Activated CD8-positive, alpha-beta memory T cell treated with anti-CD3 and anti-CD28 coated beads, Interleukin-2, amount 10 ng/mL, durations not matched to agents 7 days and 5 days (primary cell): ENCODE measurements at regions not wholly inside any gene's neighbourhood (a gene's known extent, or its start where the extent isn't known, plus 50 kb on each side); places are given as distances from the start of the nearest gene placed in this dataset.
"Not testable (repeated sequence)": the region's sequence is repeated elsewhere in the genome, so short reads cannot be mapped to it uniquely, and the experiment has no call there.

Source experiments
- ATAC-seq: fragments of 150-1000 bp; cut with Tn5 transposase; one replicate; pipeline ENCODE4 v1.10.0; 2021; ENCODE audit warnings: moderate library complexity
- CTCF ChIA-PET: fragments of 350-600 bp; sonication (Branson Sonifier 250); formaldehyde crosslinking; loops from one replicate; lab custom pipeline; 2021; ENCODE audit warnings: antibody characterized with exemption; lab: Charles Lee
- DNase-seq: peaks from one replicate; pipeline ENCODE4 v3.0.0-alpha.2; 2020
- H3K27ac Mint-ChIP-seq: one replicate; pipeline ENCODE4 v1.8.0; 2021; ENCODE audit warnings: mild to moderate bottlenecking, mixed read lengths
- H3K27me3 Mint-ChIP-seq: one replicate; pipeline ENCODE4 v1.8.0; 2021; ENCODE audit warnings: mixed read lengths
- H3K36me3 Mint-ChIP-seq: one replicate; pipeline ENCODE4 v1.8.0; 2021; ENCODE audit warnings: mild to moderate bottlenecking, mixed read lengths
- H3K4me1 Mint-ChIP-seq: one replicate; pipeline ENCODE4 v1.8.0; 2021; ENCODE audit warnings: mixed read lengths
- H3K4me3 Mint-ChIP-seq: one replicate; pipeline ENCODE4 v1.8.0; 2021; ENCODE audit warnings: mild to moderate bottlenecking, moderate library complexity, mixed read lengths
- H3K9me3 Mint-ChIP-seq: one replicate; pipeline ENCODE4 v1.8.0; 2022; ENCODE audit warnings: low read depth, mixed read lengths

- Mint-ChIP-seq H3K27ac (no peak overlapping the region), H3K27me3 (no peaks in the 10 kb centered on the region), H3K4me3 (no peak overlapping the region), H3K36me3 (no peaks in the 10 kb centered on the region), H3K4me1 (no peaks in the 10 kb centered on the region), H3K9me3 (no peaks in the 10 kb centered on the region)
- DNase-seq: no peak
- no peak for ATAC-seq
- CTCF ChIA-PET: no interaction called here
These were observed 554.7 kb downstream of the NUP35 start for GRCh38 chr2:183678908-183679307.

- H3K36me3 Mint-ChIP-seq: no peaks in the 10 kb centered on the region
- CTCF ChIA-PET: no interaction called here
- H3K4me1 Mint-ChIP-seq: no peaks in the 10 kb centered on the region
- ATAC-seq (no peak), DNase-seq (no peak)
- H3K9me3 Mint-ChIP-seq: no peaks in the 10 kb centered on the region
- H3K27ac Mint-ChIP-seq: no peak overlapping the region
- no peaks in the 10 kb centered on the region for H3K27me3 Mint-ChIP-seq
- H3K4me3 Mint-ChIP-seq: no peak overlapping the region
These were observed 556.3 kb downstream of the NUP35 start for GRCh38 chr2:183680573-183680972.

- no peak for ATAC-seq
- CTCF ChIA-PET: no interaction called here
These were observed 560.4 kb downstream of the NUP35 start for GRCh38 chr2:183684686-183685085.

GRCh38 chr2:183696028-183696427 lies 571.8 kb downstream of the NUP35 start:
- Mint-ChIP-seq H3K9me3 (peaks cover 5% of the 10 kb centered on the region), H3K27ac (no peak overlapping the region), H3K27me3 (no peaks in the 10 kb centered on the region), H3K4me1 (no peaks in the 10 kb centered on the region), H3K36me3 (no peaks in the 10 kb centered on the region), H3K4me3 (no peak overlapping the region)
- no peak for DNase-seq
- ATAC-seq: no peak
- CTCF ChIA-PET: no interaction called here

More at GRCh38 chr2:183684686-183685085, 560.4 kb downstream of the NUP35 start:
- no peaks in the 10 kb centered on the region for H3K4me1 Mint-ChIP-seq
- H3K9me3 Mint-ChIP-seq: no peaks in the 10 kb centered on the region
- no peak overlapping the region for H3K4me3 Mint-ChIP-seq
- no peaks in the 10 kb centered on the region for H3K27me3 Mint-ChIP-seq
- no peak for DNase-seq
- H3K36me3 Mint-ChIP-seq: no peaks in the 10 kb centered on the region
- no peak overlapping the region for H3K27ac Mint-ChIP-seq

GRCh38 chr2:183709829-183710228 lies 585.6 kb downstream of the NUP35 start:
- Mint-ChIP-seq H3K4me1 (no peaks in the 10 kb centered on the region), H3K27me3 (no peaks in the 10 kb centered on the region), H3K4me3 (no peak overlapping the region), H3K27ac (no peak overlapping the region), H3K9me3 (peaks cover 6% of the 10 kb centered on the region), H3K36me3 (no peaks in the 10 kb centered on the region)
- DNase-seq: no peak
- CTCF ChIA-PET: no interaction called here
- no peak for ATAC-seq

- Mint-ChIP-seq H3K27ac (no peak overlapping the region), H3K4me1 (no peaks in the 10 kb centered on the region), H3K9me3 (peaks cover 2% of the 10 kb centered on the region), H3K4me3 (no peak overlapping the region), H3K27me3 (no peaks in the 10 kb centered on the region), H3K36me3 (no peaks in the 10 kb centered on the region)
- CTCF ChIA-PET: no interaction called here
- no peak for ATAC-seq
- no peak for DNase-seq
These were observed 594.0 kb downstream of the NUP35 start for GRCh38 chr2:183718246-183718645.

GRCh38 chr2:183723278-183723677 lies 599.0 kb downstream of the NUP35 start:
- H3K36me3 Mint-ChIP-seq: no peaks in the 10 kb centered on the region
- no peaks in the 10 kb centered on the region for H3K4me1 Mint-ChIP-seq
- CTCF ChIA-PET: no interaction called here
- no peak for DNase-seq
- no peaks in the 10 kb centered on the region for H3K27me3 Mint-ChIP-seq
- ATAC-seq: no peak
- H3K4me3 Mint-ChIP-seq: no peak overlapping the region
- H3K9me3 Mint-ChIP-seq: peaks cover 4% of the 10 kb centered on the region
- H3K27ac Mint-ChIP-seq: no peak overlapping the region

GRCh38 chr2:183729380-183729779 lies 605.1 kb downstream of the NUP35 start:
- Mint-ChIP-seq H3K27me3 (no peaks in the 10 kb centered on the region), H3K4me1 (no peaks in the 10 kb centered on the region), H3K9me3 (peaks cover 7% of the 10 kb centered on the region), H3K27ac (no peak overlapping the region), H3K36me3 (no peaks in the 10 kb centered on the region), H3K4me3 (no peak overlapping the region)
- CTCF ChIA-PET: no interaction called here
- DNase-seq: no peak
- no peak for ATAC-seq

- Mint-ChIP-seq H3K27ac (no peak overlapping the region), H3K9me3 (no peaks in the 10 kb centered on the region), H3K36me3 (no peaks in the 10 kb centered on the region), H3K27me3 (no peaks in the 10 kb centered on the region), H3K4me1 (no peaks in the 10 kb centered on the region), H3K4me3 (no peak overlapping the region)
- no peak for ATAC-seq
- CTCF ChIA-PET: no interaction called here
- DNase-seq: no peak
These were observed 616.0 kb downstream of the NUP35 start for GRCh38 chr2:183740241-183740640.

GRCh38 chr2:183752571-183752970 lies 628.3 kb downstream of the NUP35 start:
- no peaks in the 10 kb centered on the region for H3K27me3 Mint-ChIP-seq
- no peak overlapping the region for H3K4me3 Mint-ChIP-seq
- CTCF ChIA-PET: no interaction called here
- H3K27ac Mint-ChIP-seq: no peak overlapping the region
- H3K9me3 Mint-ChIP-seq: no peaks in the 10 kb centered on the region
- DNase-seq (no peak), ATAC-seq (no peak)
- H3K36me3 Mint-ChIP-seq: no peaks in the 10 kb centered on the region
- no peaks in the 10 kb centered on the region for H3K4me1 Mint-ChIP-seq

- Mint-ChIP-seq H3K36me3 (no peaks in the 10 kb centered on the region), H3K27me3 (no peaks in the 10 kb centered on the region), H3K4me1 (no peaks in the 10 kb centered on the region), H3K4me3 (no peak overlapping the region), H3K9me3 (no peaks in the 10 kb centered on the region), H3K27ac (no peak overlapping the region)
- DNase-seq (no peak), ATAC-seq (no peak)
- CTCF ChIA-PET: no interaction called here
These were observed 634.8 kb downstream of the NUP35 start for GRCh38 chr2:183759033-183759432.

GRCh38 chr2:183773775-183774174 lies 649.5 kb downstream of the NUP35 start:
- ATAC-seq (no peak), DNase-seq (no peak)
- no peaks in the 10 kb centered on the region for H3K4me1 Mint-ChIP-seq
- H3K36me3 Mint-ChIP-seq: no peaks in the 10 kb centered on the region
- peaks cover 13% of the 10 kb centered on the region for H3K9me3 Mint-ChIP-seq
- no peak overlapping the region for H3K4me3 Mint-ChIP-seq
- CTCF ChIA-PET: no interaction called here
- no peaks in the 10 kb centered on the region for H3K27me3 Mint-ChIP-seq
- no peak overlapping the region for H3K27ac Mint-ChIP-seq

- no peak overlapping the region for H3K27ac Mint-ChIP-seq
- H3K27me3 Mint-ChIP-seq: no peaks in the 10 kb centered on the region
- no peak for DNase-seq
- no peak overlapping the region for H3K4me3 Mint-ChIP-seq
- no peaks in the 10 kb centered on the region for H3K4me1 Mint-ChIP-seq
- ATAC-seq: no peak
- no peaks in the 10 kb centered on the region for H3K36me3 Mint-ChIP-seq
- peaks cover 6% of the 10 kb centered on the region for H3K9me3 Mint-ChIP-seq
- CTCF ChIA-PET: no interaction called here
These were observed 655.8 kb downstream of the NUP35 start for GRCh38 chr2:183780072-183780471.

- Mint-ChIP-seq H3K4me3 (no peak overlapping the region), H3K4me1 (no peaks in the 10 kb centered on the region), H3K36me3 (no peaks in the 10 kb centered on the region), H3K9me3 (peaks cover 3% of the 10 kb centered on the region), H3K27me3 (no peaks in the 10 kb centered on the region), H3K27ac (no peak overlapping the region)
- CTCF ChIA-PET: no interaction called here
- DNase-seq (no peak), ATAC-seq (no peak)
These were observed 658.2 kb downstream of the NUP35 start for GRCh38 chr2:183782436-183782835.

- H3K9me3 Mint-ChIP-seq, CTCF ChIA-PET, H3K4me3 Mint-ChIP-seq, H3K4me1 Mint-ChIP-seq, ATAC-seq, DNase-seq, H3K27me3 Mint-ChIP-seq, H3K36me3 Mint-ChIP-seq, H3K27ac Mint-ChIP-seq: not testable (repeated sequence)
These were observed 664.6 kb downstream of the NUP35 start for GRCh38 chr2:183788796-183789195.
